Fibroblast of the aortic adventitia (primary cell): ENCODE measurements at regions not wholly inside any gene's neighbourhood (a gene's known extent, or its start where the extent isn't known, plus 50 kb on each side); places are given as distances from the start of the nearest gene placed in this dataset.
A peak's percentile ranks its signal among the peaks of the same experiment; 100 is the strongest.

Source experiments
- DNase-seq: peaks from one replicate; pipeline ENCODE4 v3.0.0-alpha.2; 2010; ENCODE audit warnings: low read depth
- H3K4me3 ChIP-seq: 2 replicates; pipeline ENCODE4 v1.5.1; 2011; ENCODE audit warnings: low read depth, mild to moderate bottlenecking, control low read depth, low read length, moderate library complexity
- TF ChIP-seq, protein P1 (sequence below): IDR thresholded peaks from 2 replicates; pipeline ENCODE4 v1.5.1; 2011; ENCODE audit warnings: mild to moderate bottlenecking, low read length, control low read depth, inconsistent platforms; ENCODE audit not compliant: insufficient read depth

DNA sequence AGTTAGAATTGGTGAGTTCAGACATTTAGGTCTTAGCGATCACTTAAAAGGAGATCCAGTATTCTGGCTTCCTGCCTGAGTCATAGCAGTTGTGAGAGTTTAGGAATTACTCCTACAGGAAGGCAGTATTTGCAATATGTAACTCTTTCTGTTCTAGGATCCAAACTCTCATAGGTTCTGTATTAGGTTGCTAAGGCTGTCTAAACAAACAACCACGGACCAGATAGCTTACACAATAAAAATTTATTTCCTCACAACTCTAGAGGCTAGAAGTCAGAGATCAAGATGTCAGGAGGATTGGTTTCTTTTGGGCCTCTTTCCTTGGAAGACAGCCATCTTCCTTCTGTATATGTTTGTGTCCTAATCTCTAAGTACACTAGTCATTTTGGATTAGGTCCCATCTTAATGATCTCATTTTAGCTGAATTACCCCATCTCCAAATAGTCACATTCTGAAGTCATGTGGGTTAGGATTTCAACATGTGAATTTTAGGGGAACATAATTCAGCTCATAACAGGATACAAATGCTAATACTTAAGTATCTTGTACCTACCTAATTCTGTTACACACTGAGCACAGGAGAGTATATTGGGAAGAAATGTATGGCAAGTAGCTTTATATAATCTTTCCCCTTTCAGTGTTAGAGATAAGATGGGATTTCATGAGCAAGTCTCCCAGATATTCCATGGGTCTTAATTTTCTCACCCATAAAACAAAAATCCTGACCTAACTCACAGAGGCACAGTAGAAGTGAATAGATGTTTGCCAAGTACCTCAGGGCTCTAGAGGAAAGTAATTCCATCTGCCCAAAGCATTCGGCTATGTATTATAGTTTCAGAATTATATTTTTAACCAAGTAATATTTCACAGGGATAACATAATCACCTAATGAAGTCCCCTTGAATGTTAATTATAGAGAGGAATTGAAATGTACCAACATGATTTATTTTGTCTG lies 144.4 kb downstream of the PTBP2 start:
- peak; percentile 99 for DNase-seq
- TF ChIP-seq, protein P1, sequence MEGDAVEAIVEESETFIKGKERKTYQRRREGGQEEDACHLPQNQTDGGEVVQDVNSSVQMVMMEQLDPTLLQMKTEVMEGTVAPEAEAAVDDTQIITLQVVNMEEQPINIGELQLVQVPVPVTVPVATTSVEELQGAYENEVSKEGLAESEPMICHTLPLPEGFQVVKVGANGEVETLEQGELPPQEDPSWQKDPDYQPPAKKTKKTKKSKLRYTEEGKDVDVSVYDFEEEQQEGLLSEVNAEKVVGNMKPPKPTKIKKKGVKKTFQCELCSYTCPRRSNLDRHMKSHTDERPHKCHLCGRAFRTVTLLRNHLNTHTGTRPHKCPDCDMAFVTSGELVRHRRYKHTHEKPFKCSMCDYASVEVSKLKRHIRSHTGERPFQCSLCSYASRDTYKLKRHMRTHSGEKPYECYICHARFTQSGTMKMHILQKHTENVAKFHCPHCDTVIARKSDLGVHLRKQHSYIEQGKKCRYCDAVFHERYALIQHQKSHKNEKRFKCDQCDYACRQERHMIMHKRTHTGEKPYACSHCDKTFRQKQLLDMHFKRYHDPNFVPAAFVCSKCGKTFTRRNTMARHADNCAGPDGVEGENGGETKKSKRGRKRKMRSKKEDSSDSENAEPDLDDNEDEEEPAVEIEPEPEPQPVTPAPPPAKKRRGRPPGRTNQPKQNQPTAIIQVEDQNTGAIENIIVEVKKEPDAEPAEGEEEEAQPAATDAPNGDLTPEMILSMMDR = no peak

DNA sequence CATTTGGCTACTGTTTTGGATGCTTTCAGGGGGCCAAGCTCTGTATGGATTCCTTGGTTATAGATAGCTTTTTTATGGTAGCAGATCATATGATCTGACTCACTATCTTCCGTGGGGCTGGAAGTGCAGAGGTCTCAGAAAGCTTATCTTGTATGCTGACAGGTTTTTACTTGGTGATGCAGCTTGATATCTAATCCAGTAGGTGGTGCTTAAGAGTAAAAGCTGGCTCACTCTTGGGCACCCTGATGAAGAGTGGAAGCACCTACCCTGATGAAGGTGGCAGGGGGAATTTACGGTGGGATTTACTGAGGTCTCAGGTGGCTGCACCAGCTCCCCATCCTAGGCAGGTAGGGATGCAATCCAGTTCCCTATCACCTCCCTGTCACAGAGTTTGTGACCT lies 151.2 kb downstream of the PTBP2 start:
- DNase-seq = no peak
- TF ChIP-seq, protein P1 = no peak
- no peak overlapping the region for H3K4me3 ChIP-seq

More for the DNA sequence above, 144.4 kb downstream of the PTBP2 start:
- H3K4me3 ChIP-seq = no peak overlapping the region

DNA sequence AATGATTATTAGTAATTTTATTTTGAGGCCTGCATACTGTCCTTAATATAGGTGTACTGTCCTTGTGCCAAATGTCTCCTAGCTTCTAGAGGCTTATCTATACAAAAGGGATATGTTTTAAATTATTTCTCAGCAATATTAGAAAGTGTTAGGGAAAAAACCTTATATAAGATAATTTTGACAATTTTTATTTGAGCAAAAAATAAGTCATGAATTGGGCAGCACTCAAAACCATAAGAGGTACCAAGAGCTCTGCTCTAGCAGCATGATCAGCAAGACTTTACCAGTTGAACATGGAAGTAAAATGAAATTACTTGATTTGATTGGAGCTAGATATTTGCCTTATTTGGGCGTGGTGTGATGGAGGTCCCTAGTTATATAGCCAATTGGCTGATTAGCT lies 157.1 kb downstream of the PTBP2 start:
- H3K4me3 ChIP-seq = no peak overlapping the region
- TF ChIP-seq, protein P1 = no peak
- no peak for DNase-seq

DNA sequence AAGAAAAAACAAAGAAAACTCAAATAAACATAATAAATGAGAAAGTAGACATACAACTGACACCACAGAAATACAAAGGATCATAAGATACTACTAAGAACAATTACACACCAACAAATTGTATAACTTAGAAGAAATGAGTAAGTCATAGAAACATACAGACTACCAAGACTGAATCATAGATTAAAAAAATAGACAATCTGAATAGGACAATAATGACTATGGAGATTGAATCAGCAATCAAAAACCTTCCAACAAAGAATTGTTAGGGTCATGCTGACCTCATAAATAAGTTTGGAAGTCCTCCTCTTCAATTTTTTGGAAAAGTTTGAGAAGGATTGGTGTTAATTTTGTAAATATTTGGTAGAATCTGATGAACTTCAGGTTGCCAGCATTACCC lies 159.0 kb downstream of the PTBP2 start:
- TF ChIP-seq, protein P1 = no peak
- DNase-seq = peak; percentile 28
- no peak overlapping the region for H3K4me3 ChIP-seq

DNA sequence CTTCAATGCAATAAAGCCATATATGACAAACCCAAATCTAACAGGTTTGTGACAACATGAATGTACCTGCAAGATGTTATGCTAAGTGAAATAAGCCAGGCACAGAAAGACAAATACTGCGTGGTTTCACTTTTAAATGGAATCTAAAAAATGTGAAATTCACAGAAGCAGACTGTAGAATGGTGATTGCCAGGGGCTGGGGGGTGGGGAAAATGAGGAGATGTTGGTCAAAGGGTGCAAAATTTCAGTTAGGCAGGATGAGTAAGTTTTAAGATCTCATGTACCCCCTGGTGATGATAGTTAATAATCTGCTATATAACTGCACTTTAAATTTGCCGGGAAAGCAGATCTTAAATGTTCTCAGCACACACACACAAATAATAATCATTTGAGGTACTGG lies 160.5 kb downstream of the PTBP2 start:
- DNase-seq = peak; percentile 2
- TF ChIP-seq, protein P1 = no peak
- no peak overlapping the region for H3K4me3 ChIP-seq

DNA sequence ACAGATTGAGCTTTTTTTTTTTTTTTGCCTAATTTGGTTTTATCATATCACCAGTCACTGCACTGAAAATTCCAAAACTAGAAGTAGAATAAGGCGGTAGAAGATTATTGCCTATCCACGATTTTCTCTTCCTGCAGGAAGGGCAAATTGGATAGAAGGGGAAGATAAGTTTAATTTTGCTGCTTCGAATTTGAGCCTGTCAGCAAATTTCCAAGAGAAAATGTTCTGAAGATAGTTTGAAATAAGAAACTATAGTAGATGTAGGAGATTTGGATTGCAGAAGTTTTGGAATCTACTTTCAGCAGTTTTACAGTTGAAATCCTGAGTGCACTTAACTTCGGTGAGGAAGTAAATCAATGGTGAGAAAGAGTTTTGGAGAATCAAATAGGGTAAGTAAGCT lies 164.9 kb downstream of the PTBP2 start:
- TF ChIP-seq, protein P1 = no peak
- no peak overlapping the region for H3K4me3 ChIP-seq
- no peak for DNase-seq
